CD4-positive, alpha-beta T cell (primary cell): ENCODE measurements at regions not wholly inside any gene's neighbourhood (a gene's known extent, or its start where the extent isn't known, plus 50 kb on each side); places are given as distances from the start of the nearest gene placed in this dataset.

ENCODE experiments used
- ATAC-seq: fragments of 200-7000 bp; cut with Tn5 transposase; one replicate; pipeline ENCODE4 v1.10.0; 2022; ENCODE audit warnings: mild to moderate bottlenecking; ENCODE audit not compliant: poor library complexity
- CTCF ChIA-PET: fragments of 350-600 bp; sonication (Branson Sonifier 250); formaldehyde crosslinking; loops from one replicate; lab custom pipeline; 2021; ENCODE audit warnings: antibody characterized with exemption, inconsistent platforms; lab: Charles Lee
- POLR2A ChIA-PET: fragments of 350-600 bp; sonication (Branson Sonifier 250); formaldehyde crosslinking; loops from one replicate; lab custom pipeline; 2021; ENCODE audit warnings: antibody characterized with exemption, inconsistent platforms; lab: Charles Lee
- DNase-seq, 14 experiments: peaks; one replicate each; pipeline ENCODE4 v3.0.0-alpha.2; 2013 to 2020; ENCODE audit warnings: mixed read lengths in 2 of 14
- H3K27ac ChIP-seq, 2 donors: one replicate each; pipeline versions ENCODE4 v1.5.1 to v1.7.0; 2013; ENCODE audit warnings: low read length in 2 of 2, low read depth in 1 of 2, mild to moderate bottlenecking in 1 of 2
- H3K27me3 ChIP-seq, 2 experiments: 1 replicate in 1 of 2; 2 replicates in 1 of 2; pipeline versions ENCODE4 v1.6.1 to v1.7.0; 2013; ENCODE audit warnings: low read length in 2 of 2, control low read depth in 1 of 2, mild to moderate bottlenecking in 1 of 2, moderate library complexity in 1 of 2; ENCODE audit not compliant: insufficient read depth in 2 of 2, control insufficient read depth in 1 of 2
- H3K36me3 ChIP-seq: one replicate; pipeline ENCODE4 v1.6.1; 2013; ENCODE audit warnings: low read length, control low read depth; ENCODE audit not compliant: insufficient read depth
- H3K4me1 ChIP-seq: one replicate; pipeline ENCODE4 v1.6.1; 2013; ENCODE audit warnings: low read length, control low read depth; ENCODE audit not compliant: insufficient read depth
- H3K4me3 ChIP-seq: one replicate; pipeline ENCODE4 v1.5.1; 2013; ENCODE audit warnings: mild to moderate bottlenecking, low read length, moderate library complexity
- H3K9me3 ChIP-seq, 2 experiments: 1 replicate in 1 of 2; 2 replicates in 1 of 2; pipeline versions ENCODE4 v1.6.1 to v1.7.0; 2013; ENCODE audit warnings: low read length in 2 of 2, mild to moderate bottlenecking in 2 of 2, control low read depth in 1 of 2, moderate library complexity in 1 of 2; ENCODE audit not compliant: control insufficient read depth in 1 of 2, insufficient read depth in 1 of 2
- H3K27ac Mint-ChIP-seq: one replicate; pipeline ENCODE4 v1.8.0; 2020; ENCODE audit warnings: mixed read lengths
- H3K27me3 Mint-ChIP-seq: one replicate; pipeline ENCODE4 v1.8.0; 2021; ENCODE audit warnings: mixed read lengths
- H3K36me3 Mint-ChIP-seq: one replicate; pipeline ENCODE4 v1.8.0; 2021; ENCODE audit warnings: low read depth, mixed read lengths
- H3K4me1 Mint-ChIP-seq: one replicate; pipeline ENCODE4 v1.8.0; 2021; ENCODE audit warnings: low read depth, mixed read lengths
- H3K4me3 Mint-ChIP-seq: one replicate; pipeline ENCODE4 v1.8.0; 2020; ENCODE audit warnings: mild to moderate bottlenecking, mixed read lengths
- H3K9me3 Mint-ChIP-seq: one replicate; pipeline ENCODE4 v1.8.0; 2020; ENCODE audit warnings: mixed read lengths
- CTCF ChIP-seq: fragments of 200-600 bp; IDR thresholded peaks from one replicate; pipeline ENCODE4 v1.8.0; 2022; ENCODE audit warnings: antibody characterized with exemption, mild to moderate bottlenecking
- intact Hi-C, 2 experiments: fragments of 100-400 bp; cut with DNase I in 1 of 2; cut with micrococcal nuclease in 1 of 2; formaldehyde crosslinking; loops; one replicate each; pipeline versions ENCODE4 v1.15.1 to v1.9.0; 2023 to 2025; cut with DNase I, micrococcal nuclease

- Histone ChIP-seq H3K4me3 (peak overlapping the region; percentile 8), H3K27ac (peak overlapping the region in 1 of 2 donors; percentile 74), H3K27me3 (no peaks in the 10 kb centered on the region), H3K4me1 (peaks cover 29% of the 10 kb centered on the region), H3K9me3 (no peaks in the 10 kb centered on the region), H3K36me3 (no peaks in the 10 kb centered on the region)
- TF ChIP-seq CTCF, result no peak
- ATAC-seq, result no peak
- Mint-ChIP-seq H3K9me3 (no peaks in the 10 kb centered on the region), H3K4me1 (peaks cover 21% of the 10 kb centered on the region), H3K36me3 (no peaks in the 10 kb centered on the region), H3K4me3 (peak overlapping the region; percentile 54), H3K27ac (peak overlapping the region; percentile 82), H3K27me3 (no peaks in the 10 kb centered on the region)
- CTCF ChIA-PET, result no interaction called here
- peak in 1 of 14 experiments; percentile 18 for DNase-seq
- POLR2A ChIA-PET, result interaction anchor here (1.4 to 1.5 kb wide), 2 partner anchors 26 to 461 kb away, joined by 3 to 4 read pairs; no protein-coding TSS in a partner anchor
- intact Hi-C loops, result no loop called here
Observed at GRCh38 chr2:37851428-37851827, 73.7 kb upstream of the RMDN2 start.

GRCh38 chr2:37851828-37852584 lies 73.1 kb upstream of the RMDN2 start:
- Histone ChIP-seq H3K9me3 (no peaks in the 10 kb centered on the region), H3K27me3 (no peaks in the 10 kb centered on the region), H3K4me1 (peaks cover 29% of the 10 kb centered on the region), H3K27ac (peak overlapping the region in 1 of 2 donors; percentile 74), H3K4me3 (peak overlapping the region; percentile 8), H3K36me3 (no peaks in the 10 kb centered on the region)
- ChIA-PET CTCF (no interaction called here), POLR2A (interaction anchor here (1.0 to 1.5 kb wide), 3 partner anchors 25 to 461 kb away, joined by 3 to 4 read pairs (median 4); no protein-coding TSS in a partner anchor)
- intact Hi-C loops, result no loop called here
- Mint-ChIP-seq H3K4me1 (peaks cover 21% of the 10 kb centered on the region), H3K27ac (peak overlapping the region; percentile 82), H3K4me3 (peak overlapping the region; percentile 54), H3K27me3 (no peaks in the 10 kb centered on the region), H3K36me3 (no peaks in the 10 kb centered on the region), H3K9me3 (no peaks in the 10 kb centered on the region)
- no peak for TF ChIP-seq CTCF
- ATAC-seq, result peak; percentile 90
- DNase-seq, result peak in 3 of 14 experiments; percentile 58 to 67 (median 59)

GRCh38 chr2:37852585-37853014 lies 72.5 kb upstream of the RMDN2 start:
- CTCF ChIA-PET, result no interaction called here
- no peak overlapping the region for H3K27ac Mint-ChIP-seq
- intact Hi-C loops, result no loop called here

More at GRCh38 chr2:37852585-37853014, 72.5 kb upstream of the RMDN2 start:
- DNase-seq, result no peak
- H3K4me3 Mint-ChIP-seq, result no peak overlapping the region
- H3K4me1 Mint-ChIP-seq, result peaks cover 21% of the 10 kb centered on the region
- POLR2A ChIA-PET, result interaction anchor here (1.0 kb wide), 1 partner anchor 40 kb away, joined by 4 read pairs; no protein-coding TSS in a partner anchor
- no peak for ATAC-seq
- no peak for TF ChIP-seq CTCF
- H3K36me3 ChIP-seq, result no peaks in the 10 kb centered on the region
- peak overlapping the region in 1 of 2 donors; percentile 74 for H3K27ac ChIP-seq
- no peaks in the 10 kb centered on the region for H3K36me3 Mint-ChIP-seq
- no peaks in the 10 kb centered on the region for H3K27me3 Mint-ChIP-seq
- H3K4me1 ChIP-seq, result peaks cover 29% of the 10 kb centered on the region
- H3K9me3 Mint-ChIP-seq, result no peaks in the 10 kb centered on the region
- H3K27me3 ChIP-seq, result no peaks in the 10 kb centered on the region
- no peak overlapping the region for H3K4me3 ChIP-seq
- H3K9me3 ChIP-seq, result no peaks in the 10 kb centered on the region
